Immature natural killer cell (primary cell): ENCODE measurements at regions not wholly inside any gene's neighbourhood (a gene's known extent, or its start where the extent isn't known, plus 50 kb on each side); places are given as distances from the start of the nearest gene placed in this dataset.

Experiments used
- DNase-seq, 3 donors: peaks; one replicate each; pipeline ENCODE4 v3.0.0; 2022; ENCODE audit warnings: mixed read lengths in 1 of 3
- H3K27ac Mint-ChIP-seq, 6 donors: one replicate each; pipeline ENCODE4 v1.8.0; 2020; ENCODE audit warnings: mixed read lengths in 6 of 6, mild to moderate bottlenecking in 5 of 6, inconsistent platforms in 4 of 6, moderate library complexity in 3 of 6
- H3K27me3 Mint-ChIP-seq, 3 donors: one replicate each; pipeline ENCODE4 v1.8.0; 2020 to 2021; ENCODE audit warnings: low read depth in 3 of 3, mild to moderate bottlenecking in 3 of 3, mixed read lengths in 3 of 3, moderate library complexity in 3 of 3, inconsistent platforms in 1 of 3
- H3K36me3 Mint-ChIP-seq, 3 donors: one replicate each; pipeline ENCODE4 v1.8.0; 2020; ENCODE audit warnings: mixed read lengths in 3 of 3, inconsistent platforms in 2 of 3, mild to moderate bottlenecking in 2 of 3
- H3K4me1 Mint-ChIP-seq, 2 donors: one replicate each; pipeline ENCODE4 v1.8.0; 2020; ENCODE audit warnings: inconsistent platforms in 2 of 2, mild to moderate bottlenecking in 2 of 2, mixed read lengths in 2 of 2, moderate library complexity in 1 of 2
- H3K4me3 Mint-ChIP-seq, 5 donors: one replicate each; pipeline ENCODE4 v1.8.0; 2020; ENCODE audit warnings: mild to moderate bottlenecking in 5 of 5, mixed read lengths in 5 of 5, inconsistent platforms in 3 of 5, moderate library complexity in 3 of 5
- H3K9me3 Mint-ChIP-seq, 6 donors: one replicate each; pipeline ENCODE4 v1.8.0; 2020; ENCODE audit warnings: mild to moderate bottlenecking in 6 of 6, mixed read lengths in 6 of 6, inconsistent platforms in 4 of 6, moderate library complexity in 3 of 6

GRCh38 chr2:215744514-215744913, 268.8 kb downstream of the MREG start:
- no peaks in the 10 kb centered on the region for H3K36me3 Mint-ChIP-seq
- H3K27me3 Mint-ChIP-seq, result peaks cover 0 to 9% (median 3%) of the 10 kb centered on the region in 3 donors
- H3K9me3 Mint-ChIP-seq, result no peaks in the 10 kb centered on the region
- no peak overlapping the region for H3K27ac Mint-ChIP-seq
- DNase-seq, result no peak
- no peaks in the 10 kb centered on the region for H3K4me1 Mint-ChIP-seq
- H3K4me3 Mint-ChIP-seq, result no peak overlapping the region

GRCh38 chr2:215743066-215743465, 270.3 kb downstream of the MREG start:
- DNase-seq, result no peak
- H3K27me3 Mint-ChIP-seq, result peaks cover 0 to 6% (median 5%) of the 10 kb centered on the region in 3 donors
- no peaks in the 10 kb centered on the region for H3K36me3 Mint-ChIP-seq
- H3K4me1 Mint-ChIP-seq, result no peaks in the 10 kb centered on the region
- no peak overlapping the region for H3K27ac Mint-ChIP-seq
- no peak overlapping the region for H3K4me3 Mint-ChIP-seq
- H3K9me3 Mint-ChIP-seq, result peaks cover 0 to 2% (median 0%) of the 10 kb centered on the region in 6 donors

DNA sequence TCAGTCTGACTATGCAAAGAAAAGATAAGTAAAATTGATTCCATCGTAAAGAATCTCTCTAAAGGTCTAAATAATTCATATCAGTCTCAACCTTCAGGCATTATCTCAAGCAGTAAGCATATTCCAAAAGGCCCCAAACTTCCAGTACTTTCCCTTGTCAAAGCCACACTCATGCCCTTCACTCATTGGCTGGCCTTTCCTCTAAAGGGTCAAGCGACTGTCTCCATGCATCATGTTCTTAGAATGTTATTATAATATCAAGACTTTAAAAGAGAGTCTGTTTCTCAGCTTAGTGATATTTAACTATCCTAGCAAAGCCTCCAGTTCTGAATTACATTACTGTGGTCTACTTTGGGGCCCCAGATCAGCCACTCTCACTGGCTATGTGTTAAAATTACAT, 271.3 kb downstream of the MREG start:
- H3K9me3 Mint-ChIP-seq, result peaks cover 0 to 2% (median 0%) of the 10 kb centered on the region in 6 donors
- H3K4me1 Mint-ChIP-seq, result no peaks in the 10 kb centered on the region
- DNase-seq, result no peak
- no peaks in the 10 kb centered on the region for H3K36me3 Mint-ChIP-seq
- no peak overlapping the region for H3K27ac Mint-ChIP-seq
- H3K27me3 Mint-ChIP-seq, result peaks cover 0 to 6% (median 5%) of the 10 kb centered on the region in 3 donors
- H3K4me3 Mint-ChIP-seq, result no peak overlapping the region

GRCh38 chr2:215740071-215740470, 273.3 kb downstream of the MREG start:
- H3K4me3 Mint-ChIP-seq, result no peak overlapping the region
- H3K4me1 Mint-ChIP-seq, result no peaks in the 10 kb centered on the region
- no peak for DNase-seq

GRCh38 chr2:215738351-215738750, 275.0 kb downstream of the MREG start:
- no peak overlapping the region for H3K4me3 Mint-ChIP-seq
- no peak overlapping the region for H3K27ac Mint-ChIP-seq
- H3K36me3 Mint-ChIP-seq, result no peaks in the 10 kb centered on the region
- H3K27me3 Mint-ChIP-seq, result peaks cover 0 to 8% (median 5%) of the 10 kb centered on the region in 3 donors
- H3K4me1 Mint-ChIP-seq, result no peaks in the 10 kb centered on the region
- no peak for DNase-seq
- H3K9me3 Mint-ChIP-seq, result peaks cover 0 to 2% (median 0%) of the 10 kb centered on the region in 6 donors

More at GRCh38 chr2:215740071-215740470, 273.3 kb downstream of the MREG start:
- H3K27me3 Mint-ChIP-seq, result peaks cover 0 to 6% (median 5%) of the 10 kb centered on the region in 3 donors
- peaks cover 0 to 2% (median 0%) of the 10 kb centered on the region in 6 donors for H3K9me3 Mint-ChIP-seq
- H3K27ac Mint-ChIP-seq, result no peak overlapping the region
- no peaks in the 10 kb centered on the region for H3K36me3 Mint-ChIP-seq

GRCh38 chr2:215737477-215737876, 275.9 kb downstream of the MREG start:
- Mint-ChIP-seq H3K27me3 (peaks cover 2 to 8% (median 5%) of the 10 kb centered on the region in 3 donors), H3K36me3 (no peaks in the 10 kb centered on the region), H3K9me3 (peaks cover 0 to 2% (median 0%) of the 10 kb centered on the region in 6 donors), H3K27ac (no peak overlapping the region), H3K4me1 (no peaks in the 10 kb centered on the region), H3K4me3 (no peak overlapping the region)
- DNase-seq, result no peak

GRCh38 chr2:215736653-215737290, 276.6 kb downstream of the MREG start:
- Mint-ChIP-seq H3K4me1 (no peaks in the 10 kb centered on the region), H3K4me3 (no peak overlapping the region), H3K27me3 (peaks cover 3 to 10% (median 5%) of the 10 kb centered on the region in 3 donors), H3K36me3 (no peaks in the 10 kb centered on the region), H3K9me3 (peaks cover 0 to 2% (median 0%) of the 10 kb centered on the region in 6 donors), H3K27ac (no peak overlapping the region)
- no peak for DNase-seq

GRCh38 chr2:215731108-215731658, 282.2 kb downstream of the MREG start:
- peaks cover 2 to 7% (median 3%) of the 10 kb centered on the region in 3 donors for H3K27me3 Mint-ChIP-seq
- no peaks in the 10 kb centered on the region for H3K9me3 Mint-ChIP-seq
- H3K36me3 Mint-ChIP-seq, result no peaks in the 10 kb centered on the region
- no peak for DNase-seq
- H3K27ac Mint-ChIP-seq, result no peak overlapping the region
- no peak overlapping the region for H3K4me3 Mint-ChIP-seq
- no peaks in the 10 kb centered on the region for H3K4me1 Mint-ChIP-seq

- H3K4me1 Mint-ChIP-seq, result no peaks in the 10 kb centered on the region
- DNase-seq, result no peak
- H3K27me3 Mint-ChIP-seq, result peaks cover 2 to 7% (median 3%) of the 10 kb centered on the region in 3 donors
- H3K4me3 Mint-ChIP-seq, result no peak overlapping the region
- H3K27ac Mint-ChIP-seq, result no peak overlapping the region
- no peaks in the 10 kb centered on the region for H3K9me3 Mint-ChIP-seq
- H3K36me3 Mint-ChIP-seq, result no peaks in the 10 kb centered on the region
Measured at GRCh38 chr2:215729985-215730620, 283.2 kb downstream of the MREG start.

- H3K9me3 Mint-ChIP-seq, result no peaks in the 10 kb centered on the region
- H3K27me3 Mint-ChIP-seq, result peaks cover 2 to 5% (median 3%) of the 10 kb centered on the region in 3 donors
- H3K27ac Mint-ChIP-seq, result no peak overlapping the region
- H3K4me1 Mint-ChIP-seq, result no peaks in the 10 kb centered on the region
- H3K4me3 Mint-ChIP-seq, result no peak overlapping the region
- no peak for DNase-seq
- no peaks in the 10 kb centered on the region for H3K36me3 Mint-ChIP-seq
Measured at GRCh38 chr2:215728504-215729065, 284.8 kb downstream of the MREG start.

DNA sequence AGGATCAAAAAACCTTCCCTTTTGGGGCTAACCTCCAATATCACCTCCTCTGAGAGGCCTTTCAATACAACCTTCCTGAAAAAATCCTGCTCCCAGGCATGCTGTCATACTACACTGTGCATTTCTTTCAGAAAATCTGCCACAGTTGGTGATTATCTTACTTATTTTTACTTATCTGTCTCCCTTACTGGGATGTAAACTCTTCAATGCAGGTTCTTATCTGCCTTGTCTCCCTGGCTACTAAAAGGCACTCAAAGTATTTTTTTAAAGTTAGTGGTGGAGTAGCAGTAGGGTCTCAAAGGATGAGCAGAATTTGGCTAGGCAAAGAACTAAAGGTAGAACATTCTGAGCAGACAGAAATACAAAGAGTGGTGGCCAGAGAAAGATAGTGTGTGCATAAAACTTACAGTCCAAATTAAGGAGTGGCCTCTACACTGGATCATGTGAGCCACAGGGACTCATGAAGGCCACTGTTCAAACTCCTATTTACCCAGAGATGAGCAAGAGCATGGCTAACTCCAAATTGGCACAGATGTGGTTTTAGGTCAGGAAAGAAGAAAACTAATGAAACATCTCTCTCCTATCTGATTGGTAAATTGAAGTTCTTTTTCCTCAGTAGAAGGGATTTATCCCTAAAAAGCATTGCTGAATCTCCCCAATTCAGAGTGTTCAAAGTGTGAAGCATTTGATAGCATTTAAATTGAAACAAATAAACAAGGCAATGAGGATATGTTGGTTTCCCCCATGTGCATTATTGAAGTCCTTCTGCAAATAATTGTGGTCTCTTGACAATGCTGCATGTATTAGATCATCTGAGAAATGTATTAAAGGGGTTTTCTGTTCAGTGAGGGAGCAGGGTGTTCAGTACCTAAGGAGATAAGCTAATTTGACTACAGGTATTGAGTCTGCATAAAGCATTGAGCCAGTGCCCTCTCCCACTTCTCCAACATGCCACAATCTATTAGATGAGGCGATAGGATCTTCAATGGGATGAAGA, 285.5 kb downstream of the MREG start:
- Mint-ChIP-seq H3K9me3 (no peaks in the 10 kb centered on the region), H3K27me3 (peaks cover 2 to 5% (median 3%) of the 10 kb centered on the region in 3 donors), H3K27ac (no peak overlapping the region), H3K4me1 (no peaks in the 10 kb centered on the region), H3K4me3 (no peak overlapping the region), H3K36me3 (no peaks in the 10 kb centered on the region)
- no peak for DNase-seq

GRCh38 chr2:215726070-215726469, 287.3 kb downstream of the MREG start:
- H3K36me3 Mint-ChIP-seq, result no peaks in the 10 kb centered on the region
- no peaks in the 10 kb centered on the region for H3K9me3 Mint-ChIP-seq
- H3K27me3 Mint-ChIP-seq, result peaks cover 0 to 3% (median 2%) of the 10 kb centered on the region in 3 donors
- H3K27ac Mint-ChIP-seq, result no peak overlapping the region
- DNase-seq, result no peak
- no peaks in the 10 kb centered on the region for H3K4me1 Mint-ChIP-seq
- H3K4me3 Mint-ChIP-seq, result no peak overlapping the region

DNA sequence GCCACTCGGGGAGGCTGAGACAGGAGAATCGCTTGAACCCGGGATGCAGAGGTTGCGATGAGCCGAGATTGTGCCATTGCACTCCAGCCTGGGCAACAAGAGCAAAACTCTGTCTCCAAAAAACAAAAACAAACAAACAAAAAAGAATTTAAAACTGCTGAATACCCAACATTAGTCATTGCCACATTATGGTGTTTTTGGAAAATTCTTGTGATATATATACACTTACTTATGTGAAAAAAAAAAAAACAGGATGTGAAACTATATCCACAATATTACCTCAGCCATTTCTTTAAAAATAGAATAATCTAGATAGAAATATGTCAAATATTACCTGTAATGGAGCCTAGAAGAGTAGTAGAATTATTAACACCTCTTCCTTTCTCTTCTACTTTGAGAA, 288.3 kb upstream of the FN1 start:
- Mint-ChIP-seq H3K27me3 (peaks cover 0 to 3% (median 2%) of the 10 kb centered on the region in 3 donors), H3K9me3 (no peaks in the 10 kb centered on the region), H3K4me1 (no peaks in the 10 kb centered on the region), H3K36me3 (no peaks in the 10 kb centered on the region), H3K27ac (no peak overlapping the region), H3K4me3 (no peak overlapping the region)
- DNase-seq, result no peak
